Memory B cell (primary cell): ENCODE measurements at regions not wholly inside any gene's neighbourhood (a gene's known extent, or its start where the extent isn't known, plus 50 kb on each side); places are given as distances from the start of the nearest gene placed in this dataset.

Experiments
- ATAC-seq: fragments of 150-1000 bp; cut with Tn5 transposase; 2 replicates; pipeline ENCODE4 v1.10.0; 2021; ENCODE audit warnings: low read depth, mild to moderate bottlenecking, moderate library complexity
- DNase-seq, 2 donors: peaks; one replicate each; pipeline ENCODE4 v3.0.0; 2022; ENCODE audit warnings: low spot score in 2 of 2
- H3K27ac Mint-ChIP-seq: one replicate; pipeline ENCODE4 v1.8.0; 2022; ENCODE audit warnings: mild to moderate bottlenecking, moderate library complexity, mixed read lengths
- H3K27me3 Mint-ChIP-seq: one replicate; pipeline ENCODE4 v1.8.0; 2022; ENCODE audit warnings: mixed read lengths
- H3K36me3 Mint-ChIP-seq: one replicate; pipeline ENCODE4 v1.8.0; 2022; ENCODE audit warnings: mild to moderate bottlenecking, mixed read lengths
- H3K4me1 Mint-ChIP-seq: one replicate; pipeline ENCODE4 v1.8.0; 2022; ENCODE audit warnings: mixed read lengths
- H3K4me3 Mint-ChIP-seq: one replicate; pipeline ENCODE4 v1.8.0; 2022; ENCODE audit warnings: mild to moderate bottlenecking, moderate library complexity, mixed read lengths
- H3K9me3 Mint-ChIP-seq: one replicate; pipeline ENCODE4 v1.8.0; 2022; ENCODE audit warnings: mixed read lengths

DNA sequence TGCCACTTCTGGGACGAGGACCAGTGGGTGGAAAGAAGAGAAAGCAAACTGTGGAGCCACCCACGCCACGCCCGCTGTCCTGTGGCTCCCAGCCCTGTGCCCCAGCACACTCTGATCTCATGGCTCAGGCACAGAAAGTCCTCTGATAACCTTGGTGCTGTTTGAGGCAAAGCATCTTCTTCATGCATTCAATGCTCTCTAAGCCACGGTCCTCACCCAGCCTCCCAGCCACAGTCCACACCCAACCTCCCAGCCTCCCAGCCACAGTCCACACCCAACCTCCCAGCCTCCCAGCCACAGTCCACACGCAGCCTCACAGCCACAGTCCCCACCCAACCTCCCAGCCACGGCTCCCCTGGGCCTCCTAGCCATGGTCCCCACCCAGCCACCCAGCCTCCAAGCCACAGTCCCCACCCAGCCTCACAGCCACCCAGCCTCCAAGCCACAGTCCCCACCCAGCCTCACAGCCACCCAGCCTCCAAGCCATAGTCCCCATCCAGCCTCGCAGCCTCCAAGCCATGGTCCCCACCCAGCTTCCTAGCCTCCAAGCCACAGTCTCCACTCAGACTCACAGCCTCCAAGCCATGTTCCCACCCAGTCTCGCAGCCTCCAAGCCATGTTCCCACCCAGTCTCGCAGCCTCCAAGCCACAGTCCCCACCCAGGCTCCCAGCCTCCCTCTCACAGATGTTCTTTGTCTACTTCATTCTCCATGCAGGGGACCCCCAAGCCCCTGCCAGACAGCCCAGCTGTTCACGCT, 74.9 kb downstream of the SOX1 start:
- Mint-ChIP-seq H3K36me3 (no peaks in the 10 kb centered on the region), H3K4me3 (no peak overlapping the region), H3K9me3 (no peaks in the 10 kb centered on the region), H3K27me3 (peaks cover 2% of the 10 kb centered on the region), H3K27ac (no peak overlapping the region), H3K4me1 (no peaks in the 10 kb centered on the region)
- ATAC-seq (no peak), DNase-seq (no peak)

DNA sequence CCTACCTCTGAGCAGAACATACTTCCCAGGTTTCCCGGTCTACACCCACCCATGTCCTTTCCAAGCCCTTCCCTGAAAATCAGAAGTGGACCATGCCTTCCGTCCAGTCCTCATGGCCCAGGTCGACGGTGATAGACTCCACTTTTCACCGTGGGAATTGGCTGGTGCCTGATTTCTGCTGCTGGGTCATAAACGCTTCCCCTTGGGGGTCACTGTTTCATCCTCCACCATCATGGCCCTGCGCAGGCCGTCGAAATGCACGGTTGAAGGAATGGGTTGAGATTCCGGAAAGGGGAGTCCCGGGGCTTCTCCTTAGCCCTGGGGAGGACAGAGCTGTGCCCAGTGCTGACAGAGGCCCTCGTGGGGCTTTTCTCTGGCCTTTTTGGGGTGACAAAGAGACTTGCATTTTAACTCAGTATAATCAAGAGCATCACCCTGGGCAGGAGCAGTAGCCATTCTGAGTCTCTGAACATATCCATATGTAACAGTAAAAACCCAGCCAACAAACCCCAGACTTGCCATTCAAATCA, 75.5 kb downstream of the SOX1 start:
- H3K9me3 Mint-ChIP-seq: no peaks in the 10 kb centered on the region
- no peak overlapping the region for H3K27ac Mint-ChIP-seq
- H3K27me3 Mint-ChIP-seq: peaks cover 2% of the 10 kb centered on the region

DNA sequence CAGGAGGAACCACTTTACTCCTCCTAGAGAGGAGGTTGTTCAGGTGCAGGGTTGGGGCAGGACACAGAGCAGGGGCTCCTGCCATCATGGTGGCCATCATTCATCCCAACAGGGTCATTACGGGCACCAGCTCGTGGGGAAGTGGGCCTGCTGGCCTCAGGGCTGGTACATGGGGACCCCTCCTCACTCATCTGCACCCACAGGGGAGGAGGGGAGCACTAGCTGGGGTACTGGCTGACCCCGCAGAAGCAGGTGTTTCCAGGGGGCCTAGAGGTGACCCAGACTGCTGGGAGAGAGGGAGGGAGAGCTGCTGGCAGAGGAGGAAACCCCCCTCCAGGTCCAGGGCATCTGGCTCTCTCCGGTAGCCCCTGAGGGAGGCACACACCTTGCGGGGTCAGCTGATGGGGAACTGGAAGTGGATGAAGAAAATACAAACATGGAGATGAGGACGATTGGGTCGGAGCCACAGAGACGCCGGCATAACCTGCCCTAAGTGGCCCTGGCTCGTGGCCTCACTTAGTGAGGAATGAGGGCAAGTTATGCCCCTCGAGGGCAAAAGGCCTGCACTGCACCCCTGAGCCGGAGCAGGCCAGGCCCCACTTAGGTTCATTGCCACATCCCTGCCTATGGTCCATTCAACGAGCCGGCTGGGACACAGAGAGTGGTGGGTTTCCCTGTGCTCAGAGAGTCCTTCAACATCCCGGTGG, 76.2 kb downstream of the SOX1 start:
- DNase-seq (no peak), ATAC-seq (no peak)
- no peaks in the 10 kb centered on the region for H3K36me3 Mint-ChIP-seq
- no peak overlapping the region for H3K27ac Mint-ChIP-seq
- H3K27me3 Mint-ChIP-seq: peaks cover 2% of the 10 kb centered on the region
- H3K9me3 Mint-ChIP-seq: no peaks in the 10 kb centered on the region
- no peaks in the 10 kb centered on the region for H3K4me1 Mint-ChIP-seq
- H3K4me3 Mint-ChIP-seq: no peak overlapping the region

More for the DNA sequence above, 75.5 kb downstream of the SOX1 start:
- Mint-ChIP-seq H3K4me3 (no peak overlapping the region), H3K36me3 (no peaks in the 10 kb centered on the region), H3K4me1 (no peaks in the 10 kb centered on the region)
- DNase-seq (no peak), ATAC-seq (no peak)

DNA sequence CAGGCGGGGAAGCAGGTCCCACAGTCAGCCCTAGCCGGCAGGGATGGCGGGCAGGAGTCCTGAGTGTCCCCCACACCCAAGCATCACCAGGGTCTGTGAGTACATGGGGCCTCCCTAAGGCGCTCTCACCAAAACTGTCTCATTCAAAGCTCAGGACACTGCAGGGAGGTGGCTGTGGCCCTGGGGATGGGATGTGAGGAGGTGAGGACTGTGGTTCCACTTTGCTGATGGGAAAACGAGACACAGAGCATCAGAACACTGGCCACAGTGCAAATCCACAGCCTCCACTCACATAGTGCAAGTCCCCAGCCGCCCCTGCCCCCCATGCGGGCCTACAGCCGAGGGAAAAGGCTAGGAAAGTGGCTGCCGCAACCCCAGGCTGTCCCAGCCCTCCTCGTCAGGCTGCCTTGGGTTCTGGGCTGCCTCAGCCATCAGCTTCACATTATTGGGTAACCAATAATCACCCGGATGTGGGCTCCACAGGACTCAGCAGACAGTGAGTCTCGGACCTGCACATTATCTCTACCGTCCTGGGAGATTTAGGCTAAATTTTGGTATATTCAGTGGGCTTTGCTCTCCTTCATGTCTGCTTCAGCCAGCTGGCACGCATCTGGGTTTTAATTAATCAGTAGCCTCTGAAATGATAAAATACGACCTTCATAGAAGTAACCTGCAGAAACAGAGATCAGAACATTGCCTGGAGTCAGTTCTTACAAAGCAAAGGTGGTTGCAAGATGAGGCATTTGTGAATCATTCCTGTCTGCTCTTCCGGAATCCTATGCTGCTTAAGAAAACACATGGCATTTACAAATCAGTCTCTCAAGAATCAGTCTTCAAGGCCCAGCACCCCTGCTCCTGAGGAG, 77.0 kb downstream of the SOX1 start:
- H3K4me3 Mint-ChIP-seq: no peak overlapping the region
- DNase-seq (no peak), ATAC-seq (no peak)
- H3K27me3 Mint-ChIP-seq: peaks cover 2% of the 10 kb centered on the region
- no peaks in the 10 kb centered on the region for H3K4me1 Mint-ChIP-seq
- no peaks in the 10 kb centered on the region for H3K36me3 Mint-ChIP-seq
- H3K9me3 Mint-ChIP-seq: no peaks in the 10 kb centered on the region
- H3K27ac Mint-ChIP-seq: no peak overlapping the region

DNA sequence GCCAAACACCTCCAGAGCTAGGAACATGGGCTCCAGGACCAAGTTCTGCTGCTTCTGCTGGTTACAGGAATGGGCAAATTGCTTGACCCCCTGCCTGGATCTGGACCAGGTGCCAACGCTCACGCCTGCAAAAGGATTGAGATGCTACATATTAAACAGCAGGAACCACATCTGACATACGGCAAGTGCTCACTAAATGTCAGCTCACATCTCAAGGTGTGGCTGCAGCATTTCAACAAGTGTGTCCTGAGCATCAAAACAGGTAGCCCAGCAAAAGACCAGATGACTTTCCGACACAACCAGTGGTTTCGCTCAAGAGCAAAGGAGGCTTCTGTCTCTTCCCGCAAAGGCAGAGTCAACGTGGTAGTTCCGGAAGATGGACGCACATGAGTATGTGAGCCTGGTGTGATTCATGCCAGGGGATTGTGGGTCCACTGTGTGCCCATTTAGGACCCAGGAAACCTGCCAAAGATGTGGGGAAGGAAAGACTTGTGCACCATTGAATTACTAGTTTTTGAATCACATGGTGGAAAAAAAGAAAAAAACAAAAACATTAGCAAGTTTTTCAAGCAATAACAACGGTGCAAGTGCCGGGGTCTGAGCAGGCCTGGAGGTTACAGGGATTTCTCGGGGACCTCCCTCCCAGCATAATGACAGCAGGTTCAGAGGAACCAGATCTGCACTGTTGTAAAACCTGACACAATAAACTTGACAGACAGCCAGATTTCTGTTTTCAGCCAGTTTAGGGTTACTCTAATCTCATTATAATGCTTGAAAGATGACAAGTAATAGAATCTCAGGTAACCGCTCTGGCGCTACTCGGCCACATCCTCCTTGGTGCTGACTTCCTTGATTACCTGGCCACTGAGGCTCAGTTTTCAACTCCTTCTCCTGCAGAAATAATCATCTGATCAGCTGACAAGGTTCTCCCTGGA, 77.9 kb downstream of the SOX1 start:
- DNase-seq: no peak
- Mint-ChIP-seq H3K9me3 (no peaks in the 10 kb centered on the region), H3K4me3 (no peak overlapping the region), H3K27ac (no peak overlapping the region), H3K4me1 (no peaks in the 10 kb centered on the region), H3K36me3 (no peaks in the 10 kb centered on the region), H3K27me3 (peaks cover 2% of the 10 kb centered on the region)
- no peak for ATAC-seq

DNA sequence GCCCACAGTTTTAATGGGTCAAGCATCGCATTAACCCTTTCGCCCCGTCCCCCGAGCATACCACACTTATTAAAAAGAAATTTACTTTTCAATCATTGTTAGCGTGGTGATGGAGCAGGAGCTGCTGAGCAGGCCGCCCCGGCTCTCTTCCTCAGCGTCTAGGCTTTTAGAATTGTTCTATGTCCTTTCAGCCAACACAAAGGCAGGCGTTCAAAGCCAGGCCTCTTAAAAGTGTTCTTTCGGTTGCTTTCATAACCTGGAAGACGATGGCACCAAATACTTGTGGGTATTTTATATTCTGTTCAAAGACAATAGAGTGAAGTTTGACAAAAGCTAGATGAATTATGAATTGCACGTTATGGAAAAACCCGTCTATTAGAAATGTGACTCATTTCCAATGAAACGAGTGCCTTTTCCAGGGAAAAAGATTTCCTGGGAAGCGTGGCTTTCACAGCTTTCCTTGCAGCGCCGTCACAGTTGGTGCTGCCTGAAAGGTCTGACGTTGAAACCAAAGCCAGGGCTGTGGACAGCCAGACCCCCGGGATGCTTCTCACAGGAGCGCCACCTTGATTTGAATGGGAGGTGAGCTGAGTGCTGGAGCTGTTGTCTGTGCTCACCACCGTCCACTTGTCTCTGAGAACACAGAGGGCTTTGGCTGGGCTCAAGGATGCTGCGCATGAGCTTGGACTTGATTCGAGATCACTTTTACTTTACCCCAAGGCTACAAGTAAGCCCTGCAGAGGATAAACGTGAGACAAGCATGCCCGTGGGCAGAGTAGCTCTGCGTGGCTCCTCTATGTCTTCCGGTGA, 78.8 kb downstream of the SOX1 start:
- DNase-seq (no peak), ATAC-seq (no peak)
- Mint-ChIP-seq H3K9me3 (no peaks in the 10 kb centered on the region), H3K27me3 (peaks cover 2% of the 10 kb centered on the region), H3K4me1 (no peaks in the 10 kb centered on the region), H3K4me3 (no peak overlapping the region), H3K27ac (no peak overlapping the region), H3K36me3 (no peaks in the 10 kb centered on the region)

DNA sequence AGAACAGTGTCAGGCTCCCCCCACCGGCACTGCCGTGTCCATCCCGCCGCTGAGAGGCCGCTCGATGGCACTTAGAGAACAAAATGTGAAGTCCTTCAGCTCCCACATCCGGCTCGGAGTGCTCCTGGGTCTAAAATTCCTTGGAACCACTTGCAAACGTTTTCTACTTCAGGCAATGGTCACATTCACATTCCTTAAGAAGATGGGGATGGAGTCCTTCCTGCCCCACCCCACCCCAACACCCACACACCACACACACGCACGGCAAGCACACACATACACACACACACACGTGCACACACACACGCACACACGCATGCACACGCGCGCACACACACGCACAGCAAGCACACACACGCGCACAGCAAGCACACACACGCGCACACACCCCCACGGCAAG, 83.4 kb downstream of the SOX1 start:
- ATAC-seq: no peak
- Mint-ChIP-seq H3K9me3 (peaks cover 1% of the 10 kb centered on the region), H3K36me3 (no peaks in the 10 kb centered on the region), H3K27ac (no peak overlapping the region), H3K4me3 (no peak overlapping the region), H3K27me3 (no peaks in the 10 kb centered on the region), H3K4me1 (no peaks in the 10 kb centered on the region)
- DNase-seq: no peak

DNA sequence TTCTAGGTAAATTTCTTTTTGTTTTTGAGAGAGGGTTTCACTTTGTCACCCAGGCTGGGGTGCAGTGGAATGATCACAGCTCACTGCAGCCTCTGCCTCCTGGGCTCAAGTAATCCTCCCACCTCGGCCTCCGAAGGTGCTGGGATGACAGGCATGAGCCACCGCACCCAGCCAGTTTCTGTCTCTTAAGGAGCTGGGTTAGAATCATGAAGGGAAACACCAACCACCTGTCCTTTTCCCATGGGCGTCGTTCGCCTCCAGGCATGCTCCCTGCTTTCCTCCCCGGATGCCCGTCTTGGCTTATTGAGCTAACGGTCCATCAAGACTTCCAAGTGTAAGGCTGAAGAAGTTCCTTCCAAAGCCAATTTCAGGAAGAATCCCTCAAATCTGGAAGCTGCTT, 85.9 kb downstream of the SOX1 start:
- no peaks in the 10 kb centered on the region for H3K27me3 Mint-ChIP-seq
- no peak overlapping the region for H3K27ac Mint-ChIP-seq
- ATAC-seq (no peak), DNase-seq (no peak)
- peaks cover 3% of the 10 kb centered on the region for H3K9me3 Mint-ChIP-seq
- no peak overlapping the region for H3K4me3 Mint-ChIP-seq
- H3K36me3 Mint-ChIP-seq: no peaks in the 10 kb centered on the region
- H3K4me1 Mint-ChIP-seq: no peaks in the 10 kb centered on the region

DNA sequence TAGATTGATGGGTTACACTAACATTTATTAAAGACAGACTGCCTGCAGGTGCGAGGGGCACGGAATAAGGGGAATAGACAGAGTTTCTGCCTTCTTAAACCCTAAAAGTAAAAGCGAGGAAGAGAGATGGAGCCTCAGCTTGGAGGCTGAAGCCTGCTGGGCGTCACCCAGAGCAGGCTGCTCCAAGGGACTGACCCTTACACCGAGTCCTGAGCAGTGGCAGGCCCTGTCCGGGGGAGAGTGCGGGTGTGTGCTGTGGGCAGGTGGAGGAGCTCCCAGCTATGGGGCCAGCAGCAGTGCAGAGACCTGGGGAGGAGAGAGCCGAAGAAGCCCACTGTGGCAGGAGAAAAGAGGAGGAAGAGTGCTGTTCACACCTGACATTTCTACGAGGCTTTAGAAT, 86.4 kb downstream of the SOX1 start:
- no peaks in the 10 kb centered on the region for H3K4me1 Mint-ChIP-seq
- peaks cover 3% of the 10 kb centered on the region for H3K9me3 Mint-ChIP-seq
- DNase-seq (no peak), ATAC-seq (no peak)
- no peak overlapping the region for H3K4me3 Mint-ChIP-seq
- no peak overlapping the region for H3K27ac Mint-ChIP-seq
- no peaks in the 10 kb centered on the region for H3K36me3 Mint-ChIP-seq
- H3K27me3 Mint-ChIP-seq: no peaks in the 10 kb centered on the region

DNA sequence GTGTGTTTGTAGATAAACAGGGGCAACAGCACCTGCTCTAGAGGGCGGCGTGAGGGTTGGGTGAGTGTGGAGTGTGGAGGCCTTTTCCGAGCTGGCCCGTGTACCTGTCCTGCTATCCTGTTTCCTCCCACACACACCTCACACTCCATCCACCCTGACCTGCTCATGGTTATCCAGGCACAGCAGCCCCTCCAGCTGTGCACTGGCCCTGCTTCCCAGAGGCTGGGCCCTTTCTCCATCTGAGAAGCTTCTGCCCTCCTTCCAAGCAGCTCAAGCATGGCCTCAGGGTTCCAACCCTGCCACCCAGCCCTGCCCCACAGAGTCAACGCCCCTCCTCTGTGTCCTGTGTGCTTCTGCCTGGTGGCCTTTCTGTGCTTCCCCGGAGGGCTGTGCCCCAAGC, 86.9 kb downstream of the SOX1 start:
- no peak for ATAC-seq
- Mint-ChIP-seq H3K4me1 (no peaks in the 10 kb centered on the region), H3K27ac (no peak overlapping the region), H3K4me3 (no peak overlapping the region), H3K9me3 (peaks cover 4% of the 10 kb centered on the region), H3K36me3 (no peaks in the 10 kb centered on the region), H3K27me3 (no peaks in the 10 kb centered on the region)
- no peak for DNase-seq

DNA sequence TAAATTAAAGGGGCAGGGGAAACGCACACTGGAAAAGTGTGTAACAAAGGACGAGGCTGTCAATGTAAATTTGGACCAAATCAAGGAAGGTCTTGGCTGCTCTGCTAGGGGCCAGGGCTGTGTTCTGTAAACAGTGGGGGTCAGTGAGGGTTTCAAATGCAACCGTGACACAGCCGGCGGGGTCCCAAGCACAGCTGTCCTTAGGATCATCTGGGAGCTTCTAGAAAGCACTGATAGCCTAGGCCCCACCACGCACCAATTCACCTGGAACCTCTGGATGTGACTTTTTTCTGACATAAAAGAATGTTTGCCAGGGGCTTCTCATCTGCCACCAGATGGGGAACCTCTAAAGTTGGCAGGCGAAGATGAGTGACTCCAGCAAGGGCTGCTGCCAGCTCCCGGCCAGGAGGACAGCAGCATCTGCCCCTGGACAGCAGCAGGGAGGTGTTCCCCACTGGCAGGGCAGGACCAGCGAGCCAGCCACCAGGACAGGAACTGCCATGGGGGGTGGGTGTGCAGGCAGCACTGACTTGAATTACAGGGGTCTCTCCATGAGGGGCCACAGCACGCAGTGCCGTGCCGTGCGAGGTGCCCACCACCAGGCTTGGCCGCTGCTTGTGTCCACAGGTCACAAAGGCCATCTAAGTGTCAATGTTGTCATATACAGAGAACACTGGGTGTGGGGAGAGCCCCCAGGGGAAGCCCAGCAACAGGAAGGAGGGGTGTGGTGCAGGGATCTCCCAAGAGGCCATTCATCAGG, 87.5 kb downstream of the SOX1 start:
- no peak for ATAC-seq
- Mint-ChIP-seq H3K27me3 (no peaks in the 10 kb centered on the region), H3K36me3 (no peaks in the 10 kb centered on the region), H3K4me3 (no peak overlapping the region), H3K9me3 (peaks cover 5% of the 10 kb centered on the region), H3K4me1 (no peaks in the 10 kb centered on the region), H3K27ac (no peak overlapping the region)
- no peak for DNase-seq

DNA sequence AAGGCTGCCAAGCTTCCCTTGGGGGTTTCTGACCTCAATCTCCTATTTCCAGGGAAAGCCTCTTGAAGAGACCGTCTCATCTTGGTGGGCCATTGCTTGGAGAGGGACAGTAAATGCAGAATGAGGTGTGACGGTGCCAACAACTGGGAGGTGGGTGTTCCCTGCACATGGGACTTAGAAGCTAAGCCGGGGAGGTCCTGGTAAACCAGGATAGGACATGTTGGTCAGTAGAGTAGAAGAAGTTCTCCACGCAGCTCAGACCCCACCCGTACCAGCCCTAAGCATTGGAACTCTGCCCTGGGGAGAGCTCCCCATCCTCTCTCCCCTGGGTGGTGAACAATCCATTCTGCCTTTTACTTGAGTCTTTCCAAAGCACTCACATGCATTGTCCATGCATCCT, 92.0 kb downstream of the SOX1 start:
- DNase-seq (no peak), ATAC-seq (no peak)
- H3K27ac Mint-ChIP-seq: no peak overlapping the region
- H3K9me3 Mint-ChIP-seq: peaks cover 4% of the 10 kb centered on the region
- H3K4me1 Mint-ChIP-seq: no peaks in the 10 kb centered on the region
- peaks cover 3% of the 10 kb centered on the region for H3K27me3 Mint-ChIP-seq
- H3K4me3 Mint-ChIP-seq: no peak overlapping the region
- H3K36me3 Mint-ChIP-seq: no peaks in the 10 kb centered on the region
